ENCODE measurements at regions not wholly inside any gene's neighbourhood (a gene's known extent, or its start where the extent isn't known, plus 50 kb on each side); places are given as distances from the start of the nearest gene placed in this dataset.

DNA sequence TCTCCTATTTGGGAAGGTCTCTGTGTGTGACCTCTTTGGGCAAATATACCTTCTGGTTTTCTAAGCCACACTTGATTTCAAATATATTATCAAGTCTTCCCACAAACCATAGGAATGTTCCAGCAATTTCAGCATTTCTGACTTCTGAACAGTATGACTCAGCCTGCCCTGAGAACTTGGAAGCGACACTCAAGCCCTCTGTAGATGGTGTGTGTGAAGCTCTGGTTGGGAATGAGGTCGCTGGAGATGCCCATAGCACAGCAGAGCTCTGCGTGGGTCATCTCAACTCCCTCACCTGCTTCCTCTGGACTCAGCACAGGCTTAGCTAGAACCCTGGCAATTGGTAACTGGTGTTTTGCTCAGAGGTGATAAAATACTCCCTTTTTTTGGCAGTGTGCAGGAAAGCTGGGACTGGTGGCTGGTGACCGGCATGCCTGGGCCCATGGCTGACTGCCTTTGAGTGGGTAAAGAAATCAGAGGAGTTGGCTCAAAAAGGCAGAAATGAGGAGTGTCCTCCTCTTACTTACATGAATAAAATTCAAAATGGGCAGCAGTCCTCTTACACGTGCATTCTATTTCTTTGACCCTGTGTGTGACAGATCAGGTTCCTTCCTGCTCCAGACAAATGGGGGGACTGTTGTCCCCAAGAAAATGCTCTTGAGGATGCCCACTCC lies 87.5 kb upstream of the NRP1 start:
- Histone ChIP-seq H2BK15ac (ENCODE audit: low read depth, low read length) (no peak overlapping the region), H3K79me1 (ENCODE audit: insufficient read depth, low read depth, low read length, poor library complexity, severe bottlenecking) (no peaks in the 10 kb centered on the region), H2BK120ac (ENCODE audit: low read depth, low read length, poor library complexity, severe bottlenecking) (no peak overlapping the region), H2BK5ac (ENCODE audit: insufficient read length, low read length) (no peak overlapping the region), H2BK20ac (ENCODE audit: low read depth, low read length, poor library complexity, severe bottlenecking) (no peak overlapping the region), H3K23me2 (ENCODE audit: insufficient read length, low read depth, low read length, poor library complexity, severe bottlenecking) (no peaks in the 10 kb centered on the region), H4K20me1 (ENCODE audit: control insufficient read depth, insufficient read depth, insufficient read length) (no peaks in the 10 kb centered on the region), H3K4ac (ENCODE audit: low read depth, low read length) (no peak overlapping the region), H3K9ac (ENCODE audit: extremely low read depth, insufficient read length, low read length) (no peak overlapping the region), H3K56ac (ENCODE audit: insufficient read length, low read depth, low read length) (no peak overlapping the region), H3K18ac (ENCODE audit: insufficient read length, low read depth, low read length) (no peak overlapping the region), H3K9me3 (ENCODE audit: control insufficient read depth, low read depth, low read length) (no peaks in the 10 kb centered on the region), H4K8ac (replicated peaks; ENCODE audit: insufficient read length, low read depth, low read length) (no peak overlapping the region), H2AK5ac (ENCODE audit: insufficient read length, low read length) (no peak overlapping the region), H2AFZ (ENCODE audit: low read length) (no peak overlapping the region), H2BK12ac (ENCODE audit: insufficient read length, low read depth, low read length) (no peak overlapping the region), H3K4me1 (ENCODE audit: insufficient read depth, low read length) (no peaks in the 10 kb centered on the region), H3K4me2 (ENCODE audit: insufficient read depth, insufficient read length, low read length) (no peak overlapping the region), H4K91ac (ENCODE audit: insufficient read length, low read depth, low read length) (no peak overlapping the region), H3K27me3 (ENCODE audit: insufficient read depth, low read length) (no peaks in the 10 kb centered on the region), H4K5ac (ENCODE audit: insufficient read length, low read depth, low read length) (no peak overlapping the region), H3K14ac (ENCODE audit: insufficient read depth, low read length) (no peak overlapping the region; the same call in 1 of the 2 replicates), H3K27ac (ENCODE audit: insufficient read length, low read depth, low read length) (no peak overlapping the region), H3T11ph (ENCODE audit: low read length) (no peak overlapping the region), H3K79me2 (ENCODE audit: insufficient read depth, low read length) (no peaks in the 10 kb centered on the region), H3K23ac (ENCODE audit: insufficient read length, low read depth, low read length) (no peak overlapping the region)
- H3K27ac Mint-ChIP-seq: peak overlapping the region in 2 of 3 experiments; percentile 36 to 68; a peak in 1 of 7 replicates
- no peak for DNase-seq
- no peaks in the 10 kb centered on the region for H3K9me3 Mint-ChIP-seq
- H3K27me3 Mint-ChIP-seq (ENCODE audit: low read depth): no peaks in the 10 kb centered on the region; the same call in none of the 2 replicates
- peaks cover 16 to 29% of the 10 kb centered on the region in 2 experiments for H3K4me1 Mint-ChIP-seq
- no CpG with 5 or more reads among the region's 5 CpGs for WGBS (ENCODE audit: extremely low coverage, insufficient read length, low lambda C conversion rate)
- H3K36me3 Mint-ChIP-seq (ENCODE audit: insufficient read depth in 1 of 3, low read depth in 3 of 3): no peaks in the 10 kb centered on the region; a peak in 2 of 7 replicates
- no peak overlapping the region for H3K4me3 Mint-ChIP-seq
- TF ChIP-seq, protein P1, sequence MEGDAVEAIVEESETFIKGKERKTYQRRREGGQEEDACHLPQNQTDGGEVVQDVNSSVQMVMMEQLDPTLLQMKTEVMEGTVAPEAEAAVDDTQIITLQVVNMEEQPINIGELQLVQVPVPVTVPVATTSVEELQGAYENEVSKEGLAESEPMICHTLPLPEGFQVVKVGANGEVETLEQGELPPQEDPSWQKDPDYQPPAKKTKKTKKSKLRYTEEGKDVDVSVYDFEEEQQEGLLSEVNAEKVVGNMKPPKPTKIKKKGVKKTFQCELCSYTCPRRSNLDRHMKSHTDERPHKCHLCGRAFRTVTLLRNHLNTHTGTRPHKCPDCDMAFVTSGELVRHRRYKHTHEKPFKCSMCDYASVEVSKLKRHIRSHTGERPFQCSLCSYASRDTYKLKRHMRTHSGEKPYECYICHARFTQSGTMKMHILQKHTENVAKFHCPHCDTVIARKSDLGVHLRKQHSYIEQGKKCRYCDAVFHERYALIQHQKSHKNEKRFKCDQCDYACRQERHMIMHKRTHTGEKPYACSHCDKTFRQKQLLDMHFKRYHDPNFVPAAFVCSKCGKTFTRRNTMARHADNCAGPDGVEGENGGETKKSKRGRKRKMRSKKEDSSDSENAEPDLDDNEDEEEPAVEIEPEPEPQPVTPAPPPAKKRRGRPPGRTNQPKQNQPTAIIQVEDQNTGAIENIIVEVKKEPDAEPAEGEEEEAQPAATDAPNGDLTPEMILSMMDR (conservative IDR thresholded peaks at IDR 0.05): no peak

Data from H9 (cell line).